HG02852 (cell line): ENCODE measurements at regions not wholly inside any gene's neighbourhood (a gene's known extent, or its start where the extent isn't known, plus 50 kb on each side); places are given as distances from the start of the nearest gene placed in this dataset.
A peak's percentile ranks its signal among the peaks of the same experiment; 100 is the strongest.

Source experiments
- ATAC-seq: cut with Tn5 transposase; IDR thresholded peaks from one replicate; pipeline ENCODE4 v1.9.1; 2021; ENCODE audit warnings: mild to moderate bottlenecking, moderate library complexity; ENCODE audit not compliant: unreplicated experiment

- ATAC-seq, result no peak
These were observed 328.9 kb upstream of the TBX3 start for GRCh38 chr12:115012861-115013235.

- ATAC-seq, result no peak
These were observed 327.7 kb upstream of the TBX3 start for GRCh38 chr12:115011703-115012102.

- ATAC-seq, result no peak
These were observed 326.5 kb upstream of the TBX3 start for GRCh38 chr12:115010324-115010995.

- ATAC-seq, result peak; percentile 59
These were observed 325.0 kb upstream of the TBX3 start for GRCh38 chr12:115008929-115009328.

GRCh38 chr12:115004470-115005146 lies 320.6 kb upstream of the TBX3 start:
- ATAC-seq, result no peak

GRCh38 chr12:115002434-115002833 lies 318.5 kb upstream of the TBX3 start:
- no peak for ATAC-seq

GRCh38 chr12:115001571-115002180 lies 317.7 kb upstream of the TBX3 start:
- ATAC-seq, result no peak

- ATAC-seq, result no peak
These were observed 316.1 kb upstream of the TBX3 start for GRCh38 chr12:115000038-115000437.

- no peak for ATAC-seq
These were observed 314.8 kb upstream of the TBX3 start for GRCh38 chr12:114998750-114999128.

GRCh38 chr12:114998118-114998749 lies 314.3 kb upstream of the TBX3 start:
- ATAC-seq, result no peak

- ATAC-seq, result no peak
These were observed 312.4 kb upstream of the TBX3 start for GRCh38 chr12:114996382-114996781.

- ATAC-seq, result no peak
These were observed 311.9 kb upstream of the TBX3 start for GRCh38 chr12:114995891-114996290.

GRCh38 chr12:114993165-114993564 lies 309.2 kb upstream of the TBX3 start:
- ATAC-seq, result no peak

- ATAC-seq, result no peak
These were observed 308.5 kb upstream of the TBX3 start for GRCh38 chr12:114992443-114992842.

GRCh38 chr12:114990381-114990780 lies 306.4 kb upstream of the TBX3 start:
- no peak for ATAC-seq

GRCh38 chr12:114986849-114987248 lies 302.9 kb upstream of the TBX3 start:
- ATAC-seq, result no peak

- ATAC-seq, result no peak
These were observed 302.3 kb upstream of the TBX3 start for GRCh38 chr12:114986178-114986714.

GRCh38 chr12:114984634-114985061 lies 300.7 kb upstream of the TBX3 start:
- no peak for ATAC-seq

GRCh38 chr12:114982760-114983159 lies 298.8 kb upstream of the TBX3 start:
- ATAC-seq, result no peak

GRCh38 chr12:114981036-114981435 lies 297.1 kb upstream of the TBX3 start:
- ATAC-seq, result no peak

- no peak for ATAC-seq
These were observed 293.0 kb upstream of the TBX3 start for GRCh38 chr12:114976959-114977358.

GRCh38 chr12:114976372-114976771 lies 292.4 kb upstream of the TBX3 start:
- ATAC-seq, result no peak
